ENCODE measurements at regions not wholly inside any gene's neighbourhood (a gene's known extent, or its start where the extent isn't known, plus 50 kb on each side); places are given as distances from the start of the nearest gene placed in this dataset.

DNA sequence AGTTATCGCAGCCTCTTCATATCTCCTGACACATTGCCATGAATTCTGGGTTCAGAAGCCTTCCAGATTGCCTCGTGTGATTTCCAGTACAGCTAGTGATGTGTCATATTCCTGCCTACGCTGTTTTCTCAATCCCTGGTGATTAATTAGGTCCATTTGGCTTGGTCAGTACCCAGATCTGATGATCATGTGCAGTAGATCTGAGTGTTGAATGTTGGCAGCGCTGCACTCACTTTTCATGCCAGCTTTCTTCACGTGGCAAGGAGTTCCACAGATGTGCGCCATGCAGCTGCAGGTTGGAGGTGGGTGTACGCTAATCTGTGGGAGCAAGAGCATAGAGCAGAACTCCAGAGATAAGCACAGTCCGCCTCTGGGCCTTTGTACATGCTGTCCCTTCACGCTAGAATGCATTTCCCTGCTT is 86.9 kb upstream of the COL6A5 start:
- Histone ChIP-seq H3K4me3 (ENCODE audit: low read depth, low read length) (no peak overlapping the region), H3K4me1 (ENCODE audit: control insufficient read depth, insufficient read depth, low read length) (no peaks in the 10 kb centered on the region), H3K36me3 (ENCODE audit: control insufficient read depth in 2 of 2, insufficient read depth in 1 of 2, low read length in 2 of 2) (no peaks in the 10 kb centered on the region), H3K9me3 (ENCODE audit: control insufficient read depth, insufficient read depth, low read depth, low read length) (no peaks in the 10 kb centered on the region), H3K27ac (ENCODE audit: extremely low read depth, low read depth, low read length) (no peak overlapping the region)
- POLR2A ChIA-PET, result no interaction called here
- TF ChIP-seq ZNF830 (tag by site-specific recombination; IDR thresholded peaks at IDR 0.05; ENCODE audit: low read depth) (no peak), WT1 (tag by site-specific recombination; IDR thresholded peaks at IDR 0.05) (no peak), ZBTB7A (tag by site-specific recombination; IDR thresholded peaks at IDR 0.05; ENCODE audit: low read depth) (no peak), OVOL3 (tag by site-specific recombination; IDR thresholded peaks at IDR 0.05) (no peak), KLF8 (tag by site-specific recombination; IDR thresholded peaks at IDR 0.05) (no peak), ZNF639 (tag by site-specific recombination; IDR thresholded peaks at IDR 0.05) (no peak), ZNF501 (tag by site-specific recombination; IDR thresholded peaks at IDR 0.05) (no peak), ZNF292 (tag by site-specific recombination; IDR thresholded peaks at IDR 0.05; ENCODE audit: borderline replicate concordance, low read depth) (no peak), ZNF571 (tag by site-specific recombination; IDR thresholded peaks at IDR 0.05) (no peak), ZNF184 (tag by site-specific recombination; IDR thresholded peaks at IDR 0.05) (no peak), HOXA7 (CRISPR knock-in tag; IDR thresholded peaks at IDR 0.05; ENCODE audit: borderline replicate concordance) (no peak), ZNF174 (tag by site-specific recombination; IDR thresholded peaks at IDR 0.05) (no peak), ZNF621 (tag by site-specific recombination; IDR thresholded peaks at IDR 0.05) (no peak), ZNF654 (tag by site-specific recombination; IDR thresholded peaks at IDR 0.05; ENCODE audit: low read depth) (no peak), ZNF664 (tag by site-specific recombination; IDR thresholded peaks at IDR 0.05) (no peak)
- TF ChIP-seq, protein P1, sequence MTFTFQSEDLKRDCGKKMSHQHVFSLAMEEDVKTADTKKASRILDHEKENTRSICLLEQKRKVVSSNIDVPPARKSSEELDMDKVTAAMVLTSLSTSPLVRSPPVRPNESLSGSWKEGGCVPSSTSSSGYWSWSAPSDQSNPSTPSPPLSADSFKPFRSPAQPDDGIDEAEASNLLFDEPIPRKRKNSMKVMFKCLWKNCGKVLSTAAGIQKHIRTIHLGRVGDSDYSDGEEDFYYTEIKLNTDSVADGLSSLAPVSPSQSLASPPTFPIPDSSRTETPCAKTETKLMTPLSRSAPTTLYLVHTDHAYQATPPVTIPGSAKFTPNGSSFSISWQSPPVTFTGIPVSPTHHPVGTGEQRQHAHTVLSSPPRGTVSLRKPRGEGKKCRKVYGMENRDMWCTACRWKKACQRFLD (tag by site-specific recombination; IDR thresholded peaks at IDR 0.05), result no peak
- TF ChIP-seq, protein P2, sequence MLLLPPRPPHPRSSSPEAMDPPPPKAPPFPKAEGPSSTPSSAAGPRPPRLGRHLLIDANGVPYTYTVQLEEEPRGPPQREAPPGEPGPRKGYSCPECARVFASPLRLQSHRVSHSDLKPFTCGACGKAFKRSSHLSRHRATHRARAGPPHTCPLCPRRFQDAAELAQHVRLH (tag by site-specific recombination; IDR thresholded peaks at IDR 0.05), result no peak
- CTCF ChIA-PET, result no interaction called here

DNA sequence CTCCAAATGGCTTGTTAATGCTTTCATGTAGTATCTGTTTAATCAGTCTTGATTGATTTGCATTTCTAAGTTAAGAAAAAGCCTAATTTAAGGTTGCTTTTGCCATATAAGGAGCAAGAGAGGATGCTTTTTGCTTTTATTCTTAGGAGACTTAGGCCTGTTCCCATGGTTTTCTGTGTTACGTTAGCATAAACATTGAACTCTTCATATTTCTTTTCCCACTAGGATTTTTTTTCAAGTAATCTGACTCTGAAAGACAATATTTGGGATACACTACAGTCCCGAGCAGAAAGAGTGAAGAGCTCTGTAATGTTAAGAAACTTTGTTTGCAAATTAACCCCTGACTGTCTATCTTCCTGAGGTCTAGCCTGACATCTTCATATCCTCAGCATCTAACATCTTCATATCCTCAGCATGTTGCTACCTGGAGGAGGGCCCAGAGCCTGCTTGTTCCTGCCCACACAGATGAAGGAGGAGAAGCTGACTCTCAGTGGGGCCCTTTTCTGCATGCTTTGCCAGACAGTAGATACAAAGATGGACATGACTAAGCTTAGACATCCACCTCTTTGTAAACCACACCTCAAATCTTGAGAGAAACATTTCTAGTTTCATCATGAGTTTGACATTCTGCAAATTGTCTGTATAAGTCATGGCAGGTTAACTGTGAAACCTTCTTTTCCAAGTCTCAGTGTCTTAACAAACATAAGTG is 86.2 kb upstream of the COL6A5 start:
- no peaks in the 10 kb centered on the region for H3K4me1 ChIP-seq (ENCODE audit: control insufficient read depth, insufficient read depth, low read length)
- no peaks in the 10 kb centered on the region for H3K36me3 ChIP-seq (ENCODE audit: control insufficient read depth in 2 of 2, insufficient read depth in 1 of 2, low read length in 2 of 2)
- H3K4me3 ChIP-seq (ENCODE audit: low read depth, low read length), result no peak overlapping the region
- no peak overlapping the region for H3K27ac ChIP-seq (ENCODE audit: extremely low read depth, low read depth, low read length)
- ChIA-PET CTCF (no interaction called here), POLR2A (no interaction called here)
- H3K9me3 ChIP-seq (ENCODE audit: control insufficient read depth, insufficient read depth, low read depth, low read length), result no peaks in the 10 kb centered on the region
- no peak for TF ChIP-seq ZNF549 (tag by site-specific recombination; IDR thresholded peaks at IDR 0.05)
- TF ChIP-seq ZNF221 (tag by site-specific recombination; IDR thresholded peaks at IDR 0.05; ENCODE audit: borderline replicate concordance), result no peak
- no peak for TF ChIP-seq ZNF623 (tag by site-specific recombination; IDR thresholded peaks at IDR 0.05)
- TF ChIP-seq ZNF423 (tag by site-specific recombination; IDR thresholded peaks at IDR 0.05), result no peak
- no peak for TF ChIP-seq ZNF184 (tag by site-specific recombination; IDR thresholded peaks at IDR 0.05)
- TF ChIP-seq, protein P3, sequence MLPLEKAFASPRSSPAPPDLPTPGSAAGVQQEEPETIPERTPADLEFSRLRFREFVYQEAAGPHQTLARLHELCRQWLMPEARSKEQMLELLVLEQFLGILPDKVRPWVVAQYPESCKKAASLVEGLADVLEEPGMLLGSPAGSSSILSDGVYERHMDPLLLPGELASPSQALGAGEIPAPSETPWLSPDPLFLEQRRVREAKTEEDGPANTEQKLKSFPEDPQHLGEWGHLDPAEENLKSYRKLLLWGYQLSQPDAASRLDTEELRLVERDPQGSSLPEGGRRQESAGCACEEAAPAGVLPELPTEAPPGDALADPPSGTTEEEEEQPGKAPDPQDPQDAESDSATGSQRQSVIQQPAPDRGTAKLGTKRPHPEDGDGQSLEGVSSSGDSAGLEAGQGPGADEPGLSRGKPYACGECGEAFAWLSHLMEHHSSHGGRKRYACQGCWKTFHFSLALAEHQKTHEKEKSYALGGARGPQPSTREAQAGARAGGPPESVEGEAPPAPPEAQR (tag by site-specific recombination; IDR thresholded peaks at IDR 0.05), result no peak
- TF ChIP-seq EGR2 (tag by site-specific recombination; IDR thresholded peaks at IDR 0.05; ENCODE audit: low read depth), result no peak
- TF ChIP-seq, protein P4, sequence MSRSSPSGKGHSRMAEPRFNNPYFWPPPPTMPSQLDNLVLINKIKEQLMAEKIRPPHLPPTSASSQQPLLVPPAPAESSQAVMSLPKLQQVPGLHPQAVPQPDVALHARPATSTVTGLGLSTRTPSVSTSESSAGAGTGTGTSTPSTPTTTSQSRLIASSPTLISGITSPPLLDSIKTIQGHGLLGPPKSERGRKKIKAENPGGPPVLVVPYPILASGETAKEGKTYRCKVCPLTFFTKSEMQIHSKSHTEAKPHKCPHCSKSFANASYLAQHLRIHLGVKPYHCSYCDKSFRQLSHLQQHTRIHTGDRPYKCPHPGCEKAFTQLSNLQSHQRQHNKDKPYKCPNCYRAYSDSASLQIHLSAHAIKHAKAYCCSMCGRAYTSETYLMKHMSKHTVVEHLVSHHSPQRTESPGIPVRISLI (tag by site-specific recombination; IDR thresholded peaks at IDR 0.05), result no peak
- no peak for TF ChIP-seq ZNF558 (tag by site-specific recombination; IDR thresholded peaks at IDR 0.05)
- no peak for TF ChIP-seq ZNF404 (tag by site-specific recombination; IDR thresholded peaks at IDR 0.05)
- TF ChIP-seq, protein P5, sequence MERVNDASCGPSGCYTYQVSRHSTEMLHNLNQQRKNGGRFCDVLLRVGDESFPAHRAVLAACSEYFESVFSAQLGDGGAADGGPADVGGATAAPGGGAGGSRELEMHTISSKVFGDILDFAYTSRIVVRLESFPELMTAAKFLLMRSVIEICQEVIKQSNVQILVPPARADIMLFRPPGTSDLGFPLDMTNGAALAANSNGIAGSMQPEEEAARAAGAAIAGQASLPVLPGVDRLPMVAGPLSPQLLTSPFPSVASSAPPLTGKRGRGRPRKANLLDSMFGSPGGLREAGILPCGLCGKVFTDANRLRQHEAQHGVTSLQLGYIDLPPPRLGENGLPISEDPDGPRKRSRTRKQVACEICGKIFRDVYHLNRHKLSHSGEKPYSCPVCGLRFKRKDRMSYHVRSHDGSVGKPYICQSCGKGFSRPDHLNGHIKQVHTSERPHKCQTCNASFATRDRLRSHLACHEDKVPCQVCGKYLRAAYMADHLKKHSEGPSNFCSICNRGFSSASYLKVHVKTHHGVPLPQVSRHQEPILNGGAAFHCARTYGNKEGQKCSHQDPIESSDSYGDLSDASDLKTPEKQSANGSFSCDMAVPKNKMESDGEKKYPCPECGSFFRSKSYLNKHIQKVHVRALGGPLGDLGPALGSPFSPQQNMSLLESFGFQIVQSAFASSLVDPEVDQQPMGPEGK (tag by site-specific recombination; IDR thresholded peaks at IDR 0.05), result no peak
- TF ChIP-seq ZNF24 (tag by site-specific recombination; IDR thresholded peaks at IDR 0.05), result no peak
- no peak for TF ChIP-seq SP3 (tag by site-specific recombination; IDR thresholded peaks at IDR 0.05)
- TF ChIP-seq ZNF585B (tag by site-specific recombination; IDR thresholded peaks at IDR 0.05), result no peak

Data from HEK293 (cell line).